ENCODE measurements at regions not wholly inside any gene's neighbourhood (a gene's known extent, or its start where the extent isn't known, plus 50 kb on each side); places are given as distances from the start of the nearest gene placed in this dataset.

DNA sequence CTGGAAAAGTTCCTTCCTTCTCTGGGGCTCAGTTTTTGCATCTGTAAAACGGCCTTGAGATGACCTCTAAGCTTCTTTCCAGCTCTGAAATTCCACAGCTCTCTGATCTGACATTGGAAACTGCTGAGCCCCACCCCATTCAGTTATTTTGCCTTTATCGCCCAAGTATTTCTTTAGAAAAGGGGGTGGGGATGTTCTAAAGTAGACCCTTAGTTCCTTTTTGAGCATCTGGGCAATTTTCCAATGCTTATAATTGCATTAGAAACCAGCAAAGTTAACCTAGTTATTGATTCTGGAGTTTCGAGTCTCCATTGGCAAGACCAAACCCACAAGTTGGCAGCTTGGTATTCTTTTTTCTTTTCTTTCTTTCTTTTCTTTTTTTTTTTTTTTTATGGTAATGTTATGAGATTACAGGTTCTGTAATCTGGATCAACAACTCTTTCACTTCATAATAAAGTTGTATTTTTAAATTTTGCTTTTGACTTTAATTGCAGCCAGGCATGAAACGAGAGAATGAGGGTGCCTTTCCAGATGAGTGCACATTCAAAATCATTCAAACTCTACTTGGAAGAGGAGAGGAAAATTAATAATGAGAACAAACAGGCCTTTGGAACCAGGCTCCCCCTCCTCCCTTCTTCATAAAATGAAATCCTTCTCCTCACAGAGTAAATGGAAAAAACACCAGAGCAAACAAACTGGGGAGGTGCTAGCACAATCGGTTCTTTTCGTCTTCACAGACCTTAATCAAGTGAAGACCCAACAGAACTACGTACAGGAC lies 76.8 kb upstream of the LRIG1 start:
- Histone ChIP-seq H3K9me2 (replicated peaks; ENCODE audit: low read length) (no peaks in the 10 kb centered on the region), H3K9me3 (ENCODE audit: low read length) (no peaks in the 10 kb centered on the region), H3F3A (ENCODE audit: low read length, unreplicated experiment) (no peaks in the 10 kb centered on the region), H3K79me2 (ENCODE audit: low read length) (no peaks in the 10 kb centered on the region), H3K27me3 (ENCODE audit: low read length) (no peaks in the 10 kb centered on the region), H3K9ac (ENCODE audit: low read length) (no peak overlapping the region), H3K4me3 (ENCODE audit: low read length) (no peak overlapping the region), H3K27ac (ENCODE audit: low read length) (no peak overlapping the region), H3K4me2 (ENCODE audit: low read length) (no peak overlapping the region), H2AFZ (ENCODE audit: low read length) (no peak overlapping the region), H3K36me3 (ENCODE audit: low read depth, low read length) (no peaks in the 10 kb centered on the region), H4K20me1 (ENCODE audit: low read length) (no peaks in the 10 kb centered on the region), H3K4me1 (ENCODE audit: insufficient read depth, low read length) (no peaks in the 10 kb centered on the region)
- CTCF ChIA-PET, result no interaction called here
- no TSS peak for BruUV-seq (replicated peaks)
- intact Hi-C loops (cut with micrococcal nuclease), result no loop called here
- TF ChIP-seq EZH2phosphoT487 (IDR thresholded peaks at IDR 0.05; ENCODE audit: borderline replicate concordance, low read length) (no peak), EZH2 (IDR thresholded peaks at IDR 0.05; ENCODE audit: low read length, unreplicated experiment) (no peak)
- TF ChIP-seq, protein P1, sequence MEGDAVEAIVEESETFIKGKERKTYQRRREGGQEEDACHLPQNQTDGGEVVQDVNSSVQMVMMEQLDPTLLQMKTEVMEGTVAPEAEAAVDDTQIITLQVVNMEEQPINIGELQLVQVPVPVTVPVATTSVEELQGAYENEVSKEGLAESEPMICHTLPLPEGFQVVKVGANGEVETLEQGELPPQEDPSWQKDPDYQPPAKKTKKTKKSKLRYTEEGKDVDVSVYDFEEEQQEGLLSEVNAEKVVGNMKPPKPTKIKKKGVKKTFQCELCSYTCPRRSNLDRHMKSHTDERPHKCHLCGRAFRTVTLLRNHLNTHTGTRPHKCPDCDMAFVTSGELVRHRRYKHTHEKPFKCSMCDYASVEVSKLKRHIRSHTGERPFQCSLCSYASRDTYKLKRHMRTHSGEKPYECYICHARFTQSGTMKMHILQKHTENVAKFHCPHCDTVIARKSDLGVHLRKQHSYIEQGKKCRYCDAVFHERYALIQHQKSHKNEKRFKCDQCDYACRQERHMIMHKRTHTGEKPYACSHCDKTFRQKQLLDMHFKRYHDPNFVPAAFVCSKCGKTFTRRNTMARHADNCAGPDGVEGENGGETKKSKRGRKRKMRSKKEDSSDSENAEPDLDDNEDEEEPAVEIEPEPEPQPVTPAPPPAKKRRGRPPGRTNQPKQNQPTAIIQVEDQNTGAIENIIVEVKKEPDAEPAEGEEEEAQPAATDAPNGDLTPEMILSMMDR (conservative IDR thresholded peaks at IDR 0.05; ENCODE audit: low read depth, low read length), result no peak
- POLR2A ChIA-PET (ENCODE audit: unreplicated experiment), result no interaction called here
- ATAC-seq, result no peak
- DNase-seq, result no peak

DNA sequence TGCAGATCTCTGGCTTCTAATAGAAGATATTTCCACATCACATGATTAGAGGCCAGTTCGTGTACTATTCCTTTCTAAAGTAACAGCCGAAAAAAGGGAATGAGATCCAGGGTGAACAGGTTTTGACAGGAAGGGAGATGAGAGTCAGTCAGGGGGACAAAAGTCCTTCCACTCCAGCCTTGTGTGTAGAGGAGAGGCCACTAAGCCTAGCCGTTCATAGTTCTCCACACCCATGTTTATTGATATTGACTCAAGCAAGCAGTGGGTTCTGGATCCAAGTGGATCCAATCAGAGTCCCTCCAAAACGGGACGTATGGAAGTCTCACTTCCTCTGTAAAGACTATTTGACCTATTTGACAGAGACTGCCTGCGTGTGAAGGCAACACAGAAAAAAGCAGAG lies 80.4 kb upstream of the LRIG1 start:
- ChIA-PET CTCF (no interaction called here), POLR2A (ENCODE audit: unreplicated experiment) (no interaction called here)
- TF ChIP-seq, protein P1 (conservative IDR thresholded peaks at IDR 0.05; ENCODE audit: low read depth, low read length), result no peak
- TF ChIP-seq EZH2 (IDR thresholded peaks at IDR 0.05; ENCODE audit: low read length, unreplicated experiment) (no peak), EZH2phosphoT487 (IDR thresholded peaks at IDR 0.05; ENCODE audit: borderline replicate concordance, low read length) (no peak)
- H4K20me1 ChIP-seq (ENCODE audit: low read length), result no peaks in the 10 kb centered on the region
- intact Hi-C loops (cut with micrococcal nuclease), result no loop called here
- no peak overlapping the region for H3K9ac ChIP-seq (ENCODE audit: low read length)
- no peak overlapping the region for H2AFZ ChIP-seq (ENCODE audit: low read length)
- no peak overlapping the region for H3K27ac ChIP-seq (ENCODE audit: low read length)
- no peaks in the 10 kb centered on the region for H3K36me3 ChIP-seq (ENCODE audit: low read depth, low read length)
- no peaks in the 10 kb centered on the region for H3K9me2 ChIP-seq (replicated peaks; ENCODE audit: low read length)
- no peaks in the 10 kb centered on the region for H3K9me3 ChIP-seq (ENCODE audit: low read length)
- no peaks in the 10 kb centered on the region for H3K4me1 ChIP-seq (ENCODE audit: insufficient read depth, low read length)
- H3K79me2 ChIP-seq (ENCODE audit: low read length), result no peaks in the 10 kb centered on the region
- H3K4me2 ChIP-seq (ENCODE audit: low read length), result no peak overlapping the region
- no TSS peak for BruUV-seq (replicated peaks)
- ATAC-seq, result no peak
- H3K4me3 ChIP-seq (ENCODE audit: low read length), result no peak overlapping the region
- no peak for DNase-seq
- H3F3A ChIP-seq (ENCODE audit: low read length, unreplicated experiment), result no peaks in the 10 kb centered on the region
- H3K27me3 ChIP-seq (ENCODE audit: low read length), result no peaks in the 10 kb centered on the region

DNA sequence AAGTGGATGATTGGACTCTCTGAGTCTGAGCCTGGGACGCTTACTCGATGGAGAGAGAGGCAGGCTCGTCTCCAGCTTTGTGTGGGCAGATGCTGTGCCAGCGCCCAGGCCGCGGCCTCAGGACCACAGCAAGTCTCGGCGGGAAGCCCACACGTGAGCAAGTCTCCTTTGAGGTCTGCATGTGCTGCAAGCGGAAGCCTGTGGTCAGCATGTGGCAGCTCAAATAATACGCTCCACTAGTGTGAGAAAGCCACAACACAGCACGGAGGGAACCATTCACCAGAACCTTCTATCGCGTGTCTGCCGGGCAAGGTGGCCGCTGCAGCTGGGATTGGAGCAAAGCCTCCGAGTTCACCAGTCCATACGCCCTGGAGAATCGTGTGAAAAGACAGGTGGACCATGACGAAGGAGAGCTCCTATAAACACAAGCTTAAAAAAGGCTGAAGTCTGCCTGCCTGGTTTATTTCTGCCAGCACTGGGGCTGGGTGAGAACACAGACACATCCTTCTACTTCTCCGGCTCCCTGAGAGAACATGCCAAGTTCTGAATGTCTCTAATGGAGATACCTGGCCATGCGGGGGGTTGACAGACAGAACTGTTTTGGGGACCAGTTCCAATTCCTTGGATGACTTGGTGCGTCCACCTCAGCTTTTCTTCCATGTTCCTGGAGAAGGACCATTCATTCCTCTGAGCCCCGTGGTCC lies 82.0 kb upstream of the LRIG1 start:
- H3K27me3 ChIP-seq (ENCODE audit: low read length), result no peaks in the 10 kb centered on the region
- ATAC-seq (no peak), DNase-seq (no peak)
- H3K4me3 ChIP-seq (ENCODE audit: low read length), result no peak overlapping the region
- no peaks in the 10 kb centered on the region for H3K79me2 ChIP-seq (ENCODE audit: low read length)
- H3K4me1 ChIP-seq (ENCODE audit: insufficient read depth, low read length), result no peaks in the 10 kb centered on the region
- H3K27ac ChIP-seq (ENCODE audit: low read length), result no peak overlapping the region
- H3F3A ChIP-seq (ENCODE audit: low read length, unreplicated experiment), result no peaks in the 10 kb centered on the region
- no peak overlapping the region for H3K9ac ChIP-seq (ENCODE audit: low read length)
- H2AFZ ChIP-seq (ENCODE audit: low read length), result no peak overlapping the region
- no peak overlapping the region for H3K4me2 ChIP-seq (ENCODE audit: low read length)
- H3K9me3 ChIP-seq (ENCODE audit: low read length), result no peaks in the 10 kb centered on the region
- BruUV-seq (replicated peaks), result no TSS peak
- H3K36me3 ChIP-seq (ENCODE audit: low read depth, low read length), result no peaks in the 10 kb centered on the region
- POLR2A ChIA-PET (ENCODE audit: unreplicated experiment), result no interaction called here
- H3K9me2 ChIP-seq (replicated peaks; ENCODE audit: low read length), result no peaks in the 10 kb centered on the region
- TF ChIP-seq, protein P1 (conservative IDR thresholded peaks at IDR 0.05; ENCODE audit: low read depth, low read length), result no peak
- no peak for TF ChIP-seq EZH2phosphoT487 (IDR thresholded peaks at IDR 0.05; ENCODE audit: borderline replicate concordance, low read length)
- TF ChIP-seq EZH2 (IDR thresholded peaks at IDR 0.05; ENCODE audit: low read length, unreplicated experiment), result no peak
- CTCF ChIA-PET, result no interaction called here
- no peaks in the 10 kb centered on the region for H4K20me1 ChIP-seq (ENCODE audit: low read length)
- intact Hi-C loops (cut with micrococcal nuclease), result no loop called here
